Dedifferentiated amniotic fluid mesenchymal stem cell (primary cell): ENCODE measurements at regions not wholly inside any gene's neighbourhood (a gene's known extent, or its start where the extent isn't known, plus 50 kb on each side); places are given as distances from the start of the nearest gene placed in this dataset.

Experiments used
- DNase-seq: peaks from one replicate; pipeline ENCODE4 v3.0.0-alpha.2; 2016; ENCODE audit errors: extremely low spot score

DNA sequence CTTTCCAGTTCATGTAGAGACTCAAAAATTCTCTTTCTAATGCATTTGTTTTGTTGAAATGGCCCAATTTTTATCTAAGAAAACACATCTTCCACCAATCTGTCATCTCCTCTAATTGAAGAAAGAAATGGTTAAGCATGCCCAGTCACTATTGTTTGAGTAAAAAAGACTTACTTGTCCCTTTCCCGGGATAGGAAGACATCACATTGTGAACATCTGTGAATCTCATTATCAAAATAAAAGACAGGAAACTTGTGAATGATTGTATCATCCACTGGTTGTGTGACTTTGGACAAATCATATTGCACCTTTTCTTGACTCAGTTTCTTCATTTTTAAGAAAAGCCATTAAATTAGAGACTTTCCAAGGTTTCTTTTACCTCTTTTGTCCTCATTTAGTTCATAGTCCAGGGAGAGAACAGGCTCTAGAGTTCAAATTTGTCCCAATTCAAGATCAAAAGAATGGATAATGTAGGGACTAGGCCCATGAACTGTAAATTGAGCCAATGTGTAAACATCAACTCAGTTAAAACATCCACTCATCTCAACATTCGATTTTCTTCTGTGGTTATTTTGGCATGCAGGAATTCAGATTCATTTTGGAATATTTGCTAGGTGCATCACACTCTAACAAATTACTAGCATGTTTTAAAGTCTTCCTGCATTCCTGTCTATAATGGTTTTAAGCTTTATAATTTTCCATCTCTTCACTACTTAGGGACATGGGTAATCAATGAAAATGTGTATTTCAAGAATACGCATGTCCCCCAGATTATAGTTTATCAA lies 838.0 kb upstream of the WWC1 start:
- DNase-seq: no peak

GRCh38 chr5:167458412-167458811 lies 833.0 kb upstream of the WWC1 start:
- no peak for DNase-seq

GRCh38 chr5:167460449-167461020 lies 830.9 kb upstream of the WWC1 start:
- DNase-seq: no peak

DNA sequence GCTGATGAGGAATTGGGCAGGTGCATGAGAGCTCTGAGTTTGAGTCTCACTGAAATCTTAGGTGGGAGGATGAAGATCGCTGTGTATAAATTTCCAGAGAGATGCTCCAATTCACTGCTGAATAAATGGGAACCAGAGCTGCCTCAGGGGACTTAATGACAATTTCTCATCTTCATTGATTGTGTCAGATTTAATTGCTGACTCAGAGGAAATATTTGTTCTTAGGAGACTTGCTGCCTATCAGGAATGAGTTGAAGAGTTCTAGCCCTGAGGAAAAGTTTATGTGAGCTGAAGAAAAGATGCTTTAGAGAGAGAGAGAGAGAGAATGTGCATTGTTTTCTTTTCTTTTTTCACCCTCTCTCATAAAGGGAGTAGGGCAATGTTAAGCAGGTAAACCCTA lies 827.5 kb upstream of the WWC1 start:
- DNase-seq: no peak

DNA sequence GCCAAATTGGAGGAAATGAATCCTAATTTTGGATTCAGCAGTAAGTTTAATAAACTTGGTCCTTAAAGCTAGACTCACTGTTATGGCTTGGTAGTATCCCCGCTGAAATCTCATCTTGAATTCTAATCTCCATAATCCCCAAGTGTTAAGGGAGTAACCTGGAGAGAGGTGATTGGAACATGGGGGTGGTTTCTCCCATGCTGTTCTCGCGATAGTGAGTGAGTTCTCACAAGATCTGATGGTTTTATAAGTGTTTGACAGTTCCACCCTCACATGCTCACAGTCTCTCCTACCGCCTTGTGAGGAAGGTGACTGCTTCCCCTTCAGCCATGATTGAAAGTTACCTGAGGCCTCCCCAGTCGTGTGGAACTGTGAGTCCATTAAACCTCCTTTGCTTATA lies 824.5 kb upstream of the WWC1 start:
- no peak for DNase-seq

DNA sequence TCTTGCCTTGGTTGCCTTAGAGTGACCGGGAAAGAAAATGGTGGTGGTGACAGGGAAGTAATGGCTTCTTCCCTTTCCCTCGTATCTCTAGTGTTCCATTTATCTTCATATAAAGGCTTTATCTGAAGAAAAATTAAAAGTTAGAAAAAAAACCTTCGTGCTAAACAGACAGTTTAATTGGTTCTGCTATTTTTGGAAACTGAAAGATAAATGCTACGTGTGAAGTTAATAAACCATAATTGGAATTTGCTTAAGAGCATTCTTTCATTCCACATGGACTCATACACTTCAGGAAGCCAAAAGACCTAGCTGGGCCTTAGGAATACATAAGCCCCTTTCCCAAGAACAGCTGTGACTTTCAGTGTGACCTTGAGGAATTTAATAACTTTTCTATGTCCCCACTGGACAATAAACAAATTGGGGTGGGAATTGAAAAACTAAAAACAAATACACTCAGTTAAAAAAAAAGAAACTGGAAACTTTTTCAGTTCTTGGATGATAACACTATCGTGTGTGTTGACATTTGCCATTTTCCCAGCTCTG lies 818.8 kb upstream of the WWC1 start:
- no peak for DNase-seq

DNA sequence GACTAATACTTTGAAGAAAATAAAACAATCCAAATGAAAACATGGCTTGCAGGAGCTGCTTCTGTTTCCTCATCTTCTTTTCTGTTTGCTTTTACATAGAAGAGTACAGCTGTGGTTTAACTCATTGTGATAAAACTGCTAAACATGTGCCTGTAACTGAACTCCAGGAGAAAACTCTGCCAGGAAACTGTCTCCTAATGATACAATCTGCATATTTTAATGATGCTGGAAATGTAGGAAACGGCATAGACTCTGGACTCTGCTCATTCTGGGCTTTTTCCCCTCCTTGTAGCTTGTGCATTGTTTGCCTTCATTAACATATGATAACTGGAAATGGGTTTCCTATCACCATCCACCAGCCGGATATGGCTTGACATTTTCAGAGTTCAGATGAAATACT lies 813.3 kb upstream of the WWC1 start:
- DNase-seq: no peak

DNA sequence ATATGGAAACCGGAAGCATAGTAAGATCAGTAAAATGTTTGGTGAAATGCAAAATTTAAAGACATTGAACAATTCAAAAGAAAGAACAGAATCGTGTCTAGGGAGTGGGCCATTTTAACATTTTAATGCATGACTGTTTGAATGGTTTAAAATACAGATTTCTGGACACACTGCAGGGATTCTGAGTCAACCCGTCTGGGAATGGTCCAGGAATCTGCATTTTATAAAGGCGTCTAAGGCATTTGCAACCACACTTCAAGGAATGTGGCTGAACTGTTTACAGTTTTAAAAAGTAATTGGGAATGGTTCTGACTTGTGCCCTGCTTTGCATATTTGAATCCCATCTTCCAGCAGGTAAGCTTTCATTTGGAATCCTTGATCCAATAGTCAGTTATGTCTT lies 811.7 kb upstream of the WWC1 start:
- no peak for DNase-seq

- DNase-seq: no peak
These were observed 810.1 kb upstream of the WWC1 start for GRCh38 chr5:167481345-167481744.

DNA sequence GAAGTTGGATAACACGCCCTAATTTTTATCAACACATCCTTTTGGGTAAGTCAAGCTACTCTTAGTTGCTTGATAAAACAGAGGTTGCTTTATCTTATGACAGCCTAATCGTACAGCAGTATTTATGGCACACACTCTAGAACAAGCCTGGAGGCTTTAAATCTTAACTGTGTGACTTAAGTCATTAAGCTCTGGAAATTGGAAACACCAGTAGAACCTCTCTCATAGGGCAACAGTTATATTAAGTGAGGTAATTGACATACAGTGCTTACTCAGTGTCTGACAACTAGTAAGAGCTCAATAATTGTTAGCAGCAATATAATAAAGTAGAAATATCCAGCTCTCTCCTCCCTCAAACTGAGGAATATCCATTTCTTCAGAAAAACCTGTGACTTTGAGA lies 808.9 kb upstream of the WWC1 start:
- no peak for DNase-seq

DNA sequence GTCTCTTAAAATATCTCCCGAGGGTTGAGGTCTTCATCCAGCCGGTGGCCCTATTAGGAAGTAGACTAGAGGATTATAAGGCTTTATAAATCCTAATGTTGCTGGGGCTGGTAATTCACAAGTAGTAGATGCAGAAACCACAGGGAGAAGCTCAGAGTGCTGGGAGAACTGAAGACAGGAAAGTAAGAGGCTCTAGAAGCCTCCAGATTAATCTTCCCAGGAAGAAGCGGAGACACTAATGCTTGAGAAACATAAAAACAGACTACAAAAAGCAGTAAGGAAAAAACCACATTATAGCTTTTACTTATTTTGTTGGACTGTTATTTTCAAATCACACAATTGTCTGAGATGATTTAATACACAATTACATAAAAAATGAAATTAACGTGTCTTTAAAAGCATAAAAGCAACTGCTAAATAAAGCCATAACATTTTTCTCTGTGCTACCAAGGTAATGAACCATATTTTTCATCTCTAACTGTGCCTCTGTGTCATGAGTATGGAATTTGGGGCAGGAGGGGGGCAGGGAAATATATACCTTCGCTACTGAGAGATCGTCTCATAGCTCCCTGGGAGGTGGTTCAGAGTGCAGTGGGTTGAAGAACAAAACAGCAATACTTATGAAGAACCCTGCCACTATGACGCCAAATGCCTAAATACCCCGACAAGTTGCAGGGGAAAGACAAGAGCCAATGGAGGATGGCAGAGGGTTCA lies 806.2 kb upstream of the WWC1 start:
- DNase-seq: no peak

- DNase-seq: no peak
These were observed 803.1 kb upstream of the WWC1 start for GRCh38 chr5:167488371-167488770.

- DNase-seq: no peak
These were observed 802.2 kb upstream of the WWC1 start for GRCh38 chr5:167489202-167489601.

DNA sequence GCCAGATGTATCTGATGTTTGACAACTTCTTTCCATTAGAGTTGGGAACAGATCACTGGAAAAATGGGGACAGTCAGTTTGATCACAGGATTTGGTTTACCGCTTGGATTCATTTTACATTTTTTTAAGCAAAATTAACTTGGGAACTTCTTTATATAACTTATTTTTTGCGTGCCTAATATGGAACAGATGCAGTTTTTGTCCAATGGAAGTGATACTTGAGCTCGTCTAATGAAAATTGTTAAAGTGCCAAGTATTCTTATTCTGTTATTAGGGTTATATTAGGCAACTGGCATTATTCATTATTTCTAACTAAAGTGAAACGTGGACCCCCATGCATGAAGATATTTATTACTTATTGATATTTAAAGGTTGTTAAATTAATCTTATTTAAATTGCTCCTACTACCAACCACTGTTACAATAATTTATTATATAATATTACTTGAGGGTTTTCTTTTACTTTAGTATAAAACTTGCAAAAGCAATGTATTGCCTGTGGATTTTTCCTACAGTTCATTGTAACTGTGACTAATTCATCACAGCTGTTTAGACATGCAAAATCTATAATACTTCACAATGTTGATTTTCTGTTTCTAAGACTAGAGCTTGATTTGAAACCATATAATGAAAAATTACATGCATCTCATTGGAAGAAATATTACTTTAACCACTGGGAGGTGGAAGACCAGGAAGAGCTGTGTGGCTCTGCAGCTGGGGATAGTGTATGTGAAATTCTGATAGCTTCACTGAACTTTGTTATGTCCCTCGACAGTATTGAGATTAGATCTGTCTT lies 787.3 kb upstream of the WWC1 start:
- DNase-seq: no peak

GRCh38 chr5:167507463-167508233 lies 783.8 kb upstream of the WWC1 start:
- DNase-seq: no peak

- no peak for DNase-seq
These were observed 782.4 kb upstream of the WWC1 start for GRCh38 chr5:167509076-167509475.

- DNase-seq: no peak
These were observed 780.2 kb upstream of the WWC1 start for GRCh38 chr5:167511276-167511675.

GRCh38 chr5:167512111-167512510 lies 779.3 kb upstream of the WWC1 start:
- DNase-seq: no peak

- no peak for DNase-seq
These were observed 778.1 kb upstream of the WWC1 start for GRCh38 chr5:167513381-167513780.

DNA sequence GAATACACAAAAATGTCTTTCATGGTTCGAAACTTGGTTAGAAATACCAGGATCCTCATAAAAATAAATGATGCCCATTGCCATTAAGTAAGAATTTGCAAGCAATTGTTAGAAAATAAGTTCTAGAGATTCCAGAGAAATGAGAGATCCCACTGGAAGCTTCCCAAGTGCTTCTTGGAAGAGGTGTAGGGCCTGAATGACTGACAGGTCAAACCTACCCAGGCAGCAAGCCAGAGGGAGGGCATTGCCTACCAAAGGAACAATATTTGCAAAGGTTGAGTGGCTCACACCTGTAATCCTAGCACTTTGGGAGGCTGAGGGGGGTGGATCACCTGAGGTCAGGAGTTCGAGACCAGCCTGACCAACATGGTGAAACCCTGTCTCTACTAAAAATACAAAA lies 777.0 kb upstream of the WWC1 start:
- no peak for DNase-seq

GRCh38 chr5:167525004-167525403 lies 766.4 kb upstream of the WWC1 start:
- no peak for DNase-seq
